Glomerular visceral epithelial cell (primary cell): ENCODE measurements at regions not wholly inside any gene's neighbourhood (a gene's known extent, or its start where the extent isn't known, plus 50 kb on each side); places are given as distances from the start of the nearest gene placed in this dataset.

ENCODE experiments used
- DNase-seq: peaks from one replicate; pipeline ENCODE4 v3.0.0-alpha.2; 2016; ENCODE audit errors: extremely low spot score

DNA sequence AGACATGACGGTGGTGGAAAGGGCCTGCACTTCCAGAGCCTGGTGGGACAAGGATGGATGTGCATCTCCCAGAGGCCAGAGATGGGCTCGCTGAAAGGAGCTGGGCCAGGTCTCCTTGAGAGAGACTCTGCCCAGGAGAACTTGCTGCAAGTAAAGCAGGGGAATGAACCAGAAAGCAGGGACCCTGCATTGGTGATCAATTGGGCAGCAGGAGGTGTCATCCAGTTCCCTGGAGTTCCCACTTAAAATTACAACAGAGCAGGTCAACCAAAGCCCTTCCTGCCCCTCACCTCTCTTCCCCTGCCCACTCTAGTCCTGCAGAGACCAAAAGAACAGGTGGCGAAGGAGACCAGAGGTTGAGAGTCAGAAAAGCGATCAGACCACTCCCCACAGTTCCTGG lies 69.7 kb upstream of the CAB39 start:
- no peak for DNase-seq

DNA sequence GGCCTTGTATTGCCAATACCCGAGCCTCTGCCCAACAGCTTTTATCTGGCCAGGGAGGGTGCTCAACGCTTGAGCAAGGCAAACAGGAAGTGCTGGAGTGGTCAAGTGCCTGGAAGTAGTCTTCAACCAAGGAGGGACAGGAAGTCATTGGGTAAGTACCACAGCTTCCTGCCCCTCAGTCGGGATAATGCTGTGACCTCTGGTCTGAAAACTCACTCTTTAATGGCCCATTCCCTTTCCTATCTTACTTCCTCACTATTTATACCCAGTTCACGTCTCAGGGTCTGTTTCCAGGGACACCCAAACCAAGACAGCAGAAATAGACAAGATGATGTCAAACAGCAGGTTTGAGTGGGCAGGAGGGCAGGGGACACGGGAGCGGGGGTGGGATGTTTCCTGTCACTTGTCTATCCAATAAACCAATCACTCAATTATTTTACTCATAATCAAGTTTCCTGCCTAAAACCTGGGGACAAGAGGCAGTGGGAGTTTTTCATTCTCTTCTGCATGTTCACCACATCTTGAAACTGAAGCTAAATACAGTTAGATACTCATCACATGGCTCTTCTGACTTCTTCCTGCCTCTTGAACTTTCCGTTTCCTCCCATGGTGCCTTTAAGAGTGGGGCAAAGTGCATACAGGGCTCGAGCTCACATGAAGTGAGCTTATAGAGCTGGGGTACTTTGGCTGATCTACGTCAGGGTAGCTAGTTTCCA lies 68.9 kb upstream of the CAB39 start:
- DNase-seq: no peak

DNA sequence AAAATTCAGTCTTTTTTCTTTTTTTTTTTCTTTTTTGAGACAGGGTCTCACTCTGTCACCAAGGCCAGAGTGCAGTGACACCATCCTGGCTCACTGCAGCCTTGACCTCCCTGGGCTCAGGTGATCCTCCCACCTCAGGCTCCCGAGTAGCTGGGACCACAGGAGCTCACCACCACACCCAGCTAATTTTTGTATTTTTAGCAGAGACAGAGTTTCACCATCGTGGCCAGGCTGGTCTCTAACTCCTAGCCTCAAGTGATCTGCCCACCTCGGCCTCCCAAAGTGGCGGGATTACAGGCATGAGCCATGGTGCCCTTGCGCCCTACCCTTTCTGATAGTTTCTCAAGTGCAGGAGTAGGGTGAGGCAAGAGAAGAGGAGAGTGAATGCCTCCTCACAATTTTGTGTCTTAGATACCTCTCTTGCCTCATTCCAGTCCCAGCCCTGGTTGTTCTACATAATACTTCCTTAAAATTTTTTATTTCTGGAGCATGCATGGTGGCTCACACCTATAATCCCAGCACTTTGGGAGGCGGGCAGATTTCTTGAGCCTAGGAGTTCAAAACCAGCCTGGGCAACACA lies 68.2 kb upstream of the CAB39 start:
- no peak for DNase-seq

DNA sequence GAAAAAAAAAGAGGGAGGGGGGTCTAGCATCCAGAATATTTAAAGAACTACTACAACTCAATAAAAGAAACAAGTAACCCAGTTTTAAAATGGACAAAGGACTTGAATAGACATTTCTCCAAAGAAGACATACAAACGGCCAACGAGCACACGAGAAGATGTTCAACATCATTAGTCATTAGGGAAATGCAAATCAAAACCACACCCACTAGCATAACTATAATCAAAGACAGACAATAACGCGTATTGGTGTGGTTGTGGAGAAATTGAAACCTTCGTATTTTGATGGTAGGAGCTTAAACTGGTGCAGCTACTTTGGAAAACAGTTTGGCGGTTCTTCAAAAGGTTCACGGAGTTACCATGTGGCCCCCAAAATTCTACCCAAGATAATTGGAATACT lies 64.3 kb upstream of the CAB39 start:
- no peak for DNase-seq

DNA sequence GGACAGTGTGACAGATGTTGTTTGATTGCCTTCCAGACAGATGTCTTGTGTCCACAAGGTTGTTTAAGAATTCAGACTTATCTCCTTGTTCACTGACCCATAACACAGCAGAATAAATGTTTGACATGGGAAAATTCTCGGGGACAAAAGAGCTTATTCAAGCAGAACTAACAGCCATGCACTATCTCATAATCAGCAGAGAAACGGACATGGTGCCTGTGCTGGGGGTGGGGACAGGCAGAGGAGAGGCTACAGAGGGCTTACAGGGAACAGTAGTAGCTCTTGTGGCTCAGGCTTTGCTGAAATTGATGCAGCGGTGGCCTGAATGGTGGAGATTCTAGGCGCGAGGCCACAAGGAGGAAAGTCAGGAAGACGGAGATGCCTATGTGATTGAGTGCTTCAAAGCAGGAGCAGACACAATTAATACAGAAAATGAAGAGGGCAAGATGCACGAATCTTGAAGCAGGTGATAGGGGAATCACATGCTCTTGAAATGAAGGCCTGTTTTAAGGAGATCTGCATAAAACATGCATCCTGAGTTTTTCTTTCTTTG lies 62.0 kb upstream of the CAB39 start:
- peak; percentile 70 for DNase-seq

DNA sequence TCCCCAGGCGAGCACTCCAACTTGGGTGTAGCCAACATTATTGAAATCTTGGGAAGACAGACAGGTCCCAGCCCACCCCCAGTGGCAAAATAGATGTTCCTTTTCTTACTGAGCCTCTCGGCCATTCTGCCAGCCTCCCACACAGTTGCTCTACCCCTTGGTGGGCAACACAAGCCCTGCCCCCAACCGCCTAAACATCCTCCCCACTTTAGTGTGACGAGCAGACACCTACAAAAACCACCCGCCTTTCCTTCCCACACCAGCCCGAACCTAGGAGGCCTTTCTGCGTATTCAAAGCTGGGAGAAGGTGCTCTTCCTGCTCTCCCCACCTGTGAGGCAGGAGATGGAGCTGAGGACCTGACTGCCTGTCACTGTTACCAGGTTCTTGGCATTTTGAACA lies 58.6 kb upstream of the CAB39 start:
- no peak for DNase-seq

DNA sequence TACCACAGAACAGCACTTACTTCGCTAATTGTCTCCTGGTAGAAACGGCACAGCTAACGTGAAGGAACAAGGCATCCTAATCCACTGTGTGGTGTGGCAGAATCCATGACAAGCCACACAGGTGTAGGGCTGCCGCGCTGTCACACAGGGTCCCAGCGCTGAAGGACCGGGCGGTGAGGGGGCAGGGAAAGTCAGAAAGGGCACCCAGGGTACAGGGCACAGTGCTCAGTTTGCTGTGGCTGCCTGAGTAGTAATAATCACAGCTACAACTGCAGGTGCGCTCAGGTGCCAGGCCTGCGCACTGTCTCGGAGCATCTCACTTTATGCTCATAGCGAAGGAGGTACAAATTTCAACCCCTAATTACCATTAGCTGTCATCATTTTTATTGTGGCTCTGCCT lies 55.2 kb upstream of the CAB39 start:
- DNase-seq: no peak

DNA sequence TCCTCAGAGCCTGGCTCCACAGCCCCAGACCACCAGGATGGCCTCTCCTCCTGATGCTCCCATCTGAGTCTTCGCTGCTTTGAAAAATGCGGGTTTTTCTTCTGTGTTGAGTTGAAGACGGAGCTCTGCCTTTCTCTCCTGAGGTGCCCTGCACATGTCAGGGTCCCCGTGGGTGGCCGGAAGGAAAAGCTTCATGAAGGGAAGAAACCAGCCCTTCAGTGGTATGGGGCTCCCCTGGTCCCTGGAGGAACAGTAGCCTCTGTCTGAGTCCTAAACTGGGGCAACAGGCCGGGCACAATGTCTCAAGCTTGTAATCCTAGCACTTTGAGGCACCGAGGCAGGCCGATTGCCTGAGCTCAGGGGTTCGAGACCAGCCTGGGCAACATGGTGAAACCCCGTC lies 54.7 kb upstream of the CAB39 start:
- no peak for DNase-seq

DNA sequence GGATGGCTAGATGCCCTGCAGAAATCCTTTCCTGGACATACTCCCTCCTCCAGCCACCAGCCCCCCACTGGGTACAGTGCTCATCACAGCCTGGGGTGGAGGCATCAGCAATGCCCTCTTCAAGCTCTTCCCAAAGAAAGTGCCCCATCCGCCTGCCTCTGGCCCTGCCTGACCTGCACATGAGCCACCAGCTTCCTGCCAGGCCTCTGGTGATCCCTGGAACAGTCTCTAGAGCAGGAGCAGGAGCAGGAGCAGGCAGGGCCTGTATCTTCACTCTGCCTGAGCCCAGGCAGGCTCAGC lies 54.1 kb upstream of the CAB39 start:
- no peak for DNase-seq

DNA sequence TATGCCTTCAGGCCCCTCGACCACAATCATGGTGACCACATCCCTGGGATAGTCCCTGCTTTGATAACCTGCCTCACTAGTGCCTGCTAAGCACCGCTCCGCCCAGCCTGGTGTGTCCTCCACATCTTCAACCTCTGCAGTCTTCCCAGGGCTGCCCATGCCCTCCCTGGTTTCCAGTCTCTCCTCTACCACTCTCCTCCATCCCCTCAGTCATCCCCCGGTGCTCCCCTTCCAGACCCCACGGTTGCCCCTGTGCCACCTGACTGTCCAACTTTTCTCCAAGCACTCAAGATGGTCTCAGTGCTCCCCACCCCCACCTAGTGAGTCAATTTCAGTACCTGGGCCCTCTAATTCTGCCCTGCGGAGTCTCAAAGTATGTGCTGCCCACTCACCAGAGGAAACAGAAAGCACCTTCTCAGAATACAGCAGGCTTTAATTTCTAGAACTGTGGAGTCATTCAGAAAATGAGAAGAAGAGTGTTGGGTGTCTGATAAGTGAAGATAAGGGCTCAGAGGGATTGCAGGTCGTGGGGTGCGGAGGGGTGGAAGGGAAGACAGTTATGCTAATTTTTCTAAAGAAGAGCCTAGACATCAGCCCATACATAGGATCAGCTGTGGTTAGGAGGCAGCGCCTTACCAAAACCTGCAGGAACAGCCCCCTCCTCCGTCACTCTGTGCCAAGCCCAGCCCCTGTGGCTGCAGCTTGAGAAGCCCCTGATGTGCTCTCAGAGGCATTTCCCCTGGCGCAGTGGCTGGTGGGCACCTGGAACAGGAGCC lies 53.6 kb upstream of the CAB39 start:
- no peak for DNase-seq

DNA sequence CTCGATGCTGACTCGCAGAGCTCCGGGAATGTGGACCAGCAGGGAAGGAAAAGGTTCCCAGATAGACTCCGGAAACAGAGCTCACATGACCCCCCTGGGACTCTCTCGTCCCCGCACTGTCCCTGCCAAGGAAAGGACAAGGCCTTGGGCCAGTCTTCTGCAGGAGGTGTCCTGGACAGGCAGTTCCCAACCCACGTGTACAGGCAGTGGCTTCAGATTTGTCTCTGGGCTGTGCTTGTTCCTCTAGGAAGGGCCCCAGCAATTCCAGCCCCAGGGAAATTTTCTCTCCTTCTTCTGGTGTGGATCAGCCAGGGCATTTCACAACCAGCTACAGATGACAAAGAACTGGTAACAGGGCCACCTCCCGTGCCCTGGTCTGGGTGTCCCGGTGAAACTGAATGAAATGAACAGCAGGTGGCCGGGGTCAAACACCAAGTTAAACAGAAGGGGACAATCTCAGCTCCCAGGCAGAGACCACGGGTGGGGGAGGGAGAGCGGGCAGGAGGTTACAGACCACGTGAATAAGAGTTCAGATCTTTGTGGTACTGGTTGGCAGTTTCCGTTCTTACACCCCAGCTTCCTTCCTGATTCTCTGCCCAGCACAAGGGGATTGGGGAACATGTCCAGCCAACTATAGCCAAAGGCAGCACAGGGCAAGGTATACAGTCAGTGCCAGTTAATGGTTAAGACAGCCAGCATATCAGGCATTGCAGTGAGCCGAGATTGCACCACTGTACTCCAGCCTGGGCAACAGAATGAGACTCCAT lies 52.2 kb upstream of the CAB39 start:
- no peak for DNase-seq

DNA sequence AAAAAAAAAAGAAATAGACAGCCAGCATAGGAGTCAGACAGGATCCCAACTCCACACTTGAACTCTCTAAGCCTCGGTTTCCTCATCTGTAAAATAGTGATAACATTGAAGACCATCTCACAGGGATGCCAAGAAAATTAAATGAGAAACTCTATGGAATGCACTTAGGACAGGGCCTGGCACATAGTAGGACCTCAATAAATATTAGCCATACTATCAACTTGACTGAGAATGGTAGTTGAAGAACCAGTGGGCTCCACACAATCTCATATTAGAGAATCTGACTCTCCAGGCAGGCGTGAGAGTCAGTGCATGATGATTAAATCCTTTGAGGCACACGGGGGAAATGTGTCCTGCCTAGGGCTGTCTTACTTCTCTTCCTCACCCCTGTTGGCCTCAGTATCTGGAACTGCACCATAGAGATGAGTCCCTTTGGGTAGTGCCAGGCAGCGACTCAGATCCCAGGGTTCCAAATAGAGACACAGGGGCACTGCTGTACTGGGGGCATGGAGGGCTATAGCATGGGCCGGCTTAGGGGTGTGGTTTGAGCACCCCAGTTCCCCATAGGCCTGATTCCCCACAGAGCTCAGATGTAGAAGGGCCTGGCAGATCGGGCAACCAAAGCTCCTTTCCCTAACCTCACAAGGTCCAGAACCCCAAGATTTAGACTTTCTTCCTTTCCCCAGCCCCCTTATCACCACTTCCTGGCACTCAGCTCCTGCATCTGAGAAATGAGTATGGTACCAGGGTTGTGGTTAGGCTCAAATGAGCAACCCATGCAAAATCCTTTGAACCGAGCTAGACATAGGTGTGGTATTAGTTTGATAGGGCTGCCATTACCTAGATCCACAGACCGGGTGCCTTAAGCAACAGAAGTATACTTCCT lies 51.3 kb upstream of the CAB39 start:
- DNase-seq: no peak
